Activated T-helper 1 cell treated with anti-CD3 and anti-CD28 coated beads, Interleukin-12 subunit alpha, Interleukin-12 subunit beta, Interleukin-2, Interleukin-4 antibody, amounts not matched to agents 30 ng/mL and 10 ng/mL and 1 ng/mL, durations not matched to agents 14 hours and 24 hours and 36 hours (primary cell): ENCODE measurements at regions not wholly inside any gene's neighbourhood (a gene's known extent, or its start where the extent isn't known, plus 50 kb on each side); places are given as distances from the start of the nearest gene placed in this dataset.
"Not testable (repeated sequence)": the region's sequence is repeated elsewhere in the genome, so short reads cannot be mapped to it uniquely, and the experiment has no call there.

ENCODE experiments used
- DNase-seq: peaks from one replicate; pipeline ENCODE4 v3.0.0; 2021; ENCODE audit warnings: low spot score
- H3K27ac Mint-ChIP-seq: one replicate; pipeline ENCODE4 v1.8.0; 2021; ENCODE audit warnings: mild to moderate bottlenecking, mixed read lengths
- H3K27me3 Mint-ChIP-seq: one replicate; pipeline ENCODE4 v1.8.0; 2022; ENCODE audit warnings: mild to moderate bottlenecking, moderate library complexity, mixed read lengths; ENCODE audit not compliant: insufficient read depth
- H3K36me3 Mint-ChIP-seq: one replicate; pipeline ENCODE4 v1.8.0; 2021; ENCODE audit warnings: low read depth, mixed read lengths
- H3K4me1 Mint-ChIP-seq: one replicate; pipeline ENCODE4 v1.8.0; 2021; ENCODE audit warnings: low read depth, mixed read lengths
- H3K4me3 Mint-ChIP-seq: one replicate; pipeline ENCODE4 v1.8.0; 2021; ENCODE audit warnings: mild to moderate bottlenecking, moderate library complexity, mixed read lengths
- H3K9me3 Mint-ChIP-seq: one replicate; pipeline ENCODE4 v1.8.0; 2021; ENCODE audit warnings: mixed read lengths
- intact Hi-C: fragments of 100-400 bp; cut with micrococcal nuclease; formaldehyde crosslinking; loops from one replicate; pipeline ENCODE4 v1.15.1; 2024

GRCh38 chr22:42194104-42194851 is 63.7 kb upstream of the CYP2D6 start:
- Mint-ChIP-seq H3K9me3 (no peaks in the 10 kb centered on the region), H3K27ac (peak overlapping the region; percentile 6), H3K4me1 (peaks cover 49% of the 10 kb centered on the region), H3K27me3 (no peaks in the 10 kb centered on the region), H3K36me3 (peaks cover 2% of the 10 kb centered on the region), H3K4me3 (no peak overlapping the region)
- intact Hi-C loops: no loop called here
- DNase-seq: no peak

- Mint-ChIP-seq H3K4me1 (peaks cover 60% of the 10 kb centered on the region), H3K36me3 (peaks cover 6% of the 10 kb centered on the region), H3K4me3 (no peak overlapping the region), H3K9me3 (no peaks in the 10 kb centered on the region), H3K27me3 (no peaks in the 10 kb centered on the region), H3K27ac (peak overlapping the region; percentile 3)
- intact Hi-C loops: loop anchor here (1.0 kb wide), 1 partner anchor 10 kb away; no protein-coding TSS in a partner anchor
- no peak for DNase-seq
Measured at GRCh38 chr22:42192547-42192946, 61.9 kb upstream of the CYP2D6 start.

GRCh38 chr22:42190274-42190673 is 59.7 kb upstream of the CYP2D6 start:
- Mint-ChIP-seq H3K9me3 (no peaks in the 10 kb centered on the region), H3K27ac (no peak overlapping the region), H3K27me3 (no peaks in the 10 kb centered on the region), H3K4me1 (peaks cover 68% of the 10 kb centered on the region), H3K36me3 (peaks cover 10% of the 10 kb centered on the region), H3K4me3 (no peak overlapping the region)
- DNase-seq: no peak
- intact Hi-C loops: no loop called here

- H3K27me3 Mint-ChIP-seq: no peaks in the 10 kb centered on the region
- peaks cover 10% of the 10 kb centered on the region for H3K36me3 Mint-ChIP-seq
- peaks cover 67% of the 10 kb centered on the region for H3K4me1 Mint-ChIP-seq
- H3K27ac Mint-ChIP-seq: no peak overlapping the region
- intact Hi-C loops: loop anchor here (10.0 kb wide), 1 partner anchor 95 kb away; the partner anchor contains the start of gene NDUFA6
- no peak for DNase-seq
- no peak overlapping the region for H3K4me3 Mint-ChIP-seq
- no peaks in the 10 kb centered on the region for H3K9me3 Mint-ChIP-seq
Measured at GRCh38 chr22:42189761-42190160, 59.2 kb upstream of the CYP2D6 start.

GRCh38 chr22:42188808-42189447 is 58.3 kb upstream of the CYP2D6 start:
- Mint-ChIP-seq H3K27me3 (no peaks in the 10 kb centered on the region), H3K27ac (peak overlapping the region; percentile 31), H3K4me3 (no peak overlapping the region), H3K9me3 (no peaks in the 10 kb centered on the region), H3K36me3 (peaks cover 10% of the 10 kb centered on the region), H3K4me1 (peaks cover 68% of the 10 kb centered on the region)
- no peak for DNase-seq
- intact Hi-C loops: loop anchor here (10.0 kb wide), 1 partner anchor 94 kb away; the partner anchor contains the start of gene NDUFA6

GRCh38 chr22:42187646-42188045 is 57.0 kb upstream of the CYP2D6 start:
- intact Hi-C loops: loop anchor here (10.0 kb wide), 1 partner anchor 93 kb away; the partner anchor contains the start of gene NDUFA6

GRCh38 chr22:42185915-42186439 is 55.4 kb upstream of the CYP2D6 start:
- H3K27me3 Mint-ChIP-seq: no peaks in the 10 kb centered on the region

More at GRCh38 chr22:42187646-42188045, 57.0 kb upstream of the CYP2D6 start:
- Mint-ChIP-seq H3K4me3 (no peak overlapping the region), H3K9me3 (no peaks in the 10 kb centered on the region), H3K4me1 (peaks cover 68% of the 10 kb centered on the region), H3K27me3 (no peaks in the 10 kb centered on the region), H3K36me3 (peaks cover 8% of the 10 kb centered on the region), H3K27ac (no peak overlapping the region)
- no peak for DNase-seq

GRCh38 chr22:42184852-42185251 is 54.2 kb upstream of the CYP2D6 start:
- no peak for DNase-seq
- Mint-ChIP-seq H3K4me3 (no peak overlapping the region), H3K27me3 (no peaks in the 10 kb centered on the region), H3K27ac (no peak overlapping the region), H3K36me3 (peaks cover 9% of the 10 kb centered on the region), H3K9me3 (no peaks in the 10 kb centered on the region), H3K4me1 (peaks cover 81% of the 10 kb centered on the region)
- intact Hi-C loops: loop anchor here (5.0 to 10.0 kb wide), 2 partner anchors 82 to 90 kb away; partner anchors contain the start of gene NDUFA6

More at GRCh38 chr22:42185915-42186439, 55.4 kb upstream of the CYP2D6 start:
- no peak for DNase-seq
- Mint-ChIP-seq H3K36me3 (peaks cover 8% of the 10 kb centered on the region), H3K4me3 (no peak overlapping the region), H3K4me1 (peaks cover 75% of the 10 kb centered on the region), H3K27ac (no peak overlapping the region), H3K9me3 (no peaks in the 10 kb centered on the region)
- intact Hi-C loops: loop anchor here (10.0 kb wide), 1 partner anchor 91 kb away; the partner anchor contains the start of gene NDUFA6

- not testable (repeated sequence) for H3K27me3 Mint-ChIP-seq, H3K9me3 Mint-ChIP-seq, DNase-seq
- intact Hi-C loops: loop anchor here (5.0 to 10.0 kb wide), 2 partner anchors 84 to 89 kb away; partner anchors contain the start of gene NDUFA6
- H3K4me3 Mint-ChIP-seq: peak overlapping the region; percentile 22
- H3K4me1 Mint-ChIP-seq: peaks cover 86% of the 10 kb centered on the region
- peaks cover 12% of the 10 kb centered on the region for H3K36me3 Mint-ChIP-seq
- H3K27ac Mint-ChIP-seq: peak overlapping the region; percentile 63
Measured at GRCh38 chr22:42183461-42184059, 53.0 kb upstream of the CYP2D6 start.

- no peaks in the 10 kb centered on the region for H3K9me3 Mint-ChIP-seq
- intact Hi-C loops: loop anchor here (2.0 to 10.0 kb wide), 4 partner anchors 22 to 87 kb away; partner anchors contain the start of gene NDUFA6
- DNase-seq: peak; percentile 32
- H3K27me3 Mint-ChIP-seq: no peaks in the 10 kb centered on the region
- H3K4me3 Mint-ChIP-seq: peak overlapping the region; percentile 12
- H3K27ac Mint-ChIP-seq: peak overlapping the region; percentile 50
- peaks cover 15% of the 10 kb centered on the region for H3K36me3 Mint-ChIP-seq
- H3K4me1 Mint-ChIP-seq: peaks cover 84% of the 10 kb centered on the region
Measured at GRCh38 chr22:42180349-42180842, 49.8 kb upstream of the CYP2D6 start.
